ENCODE measurements at regions not wholly inside any gene's neighbourhood (a gene's known extent, or its start where the extent isn't known, plus 50 kb on each side); places are given as distances from the start of the nearest gene placed in this dataset.

GRCh38 chr1:57798543-57798942 lies 374.7 kb upstream of the DAB1 start (continued):
- no peak for TF ChIP-seq ZMIZ1 (IDR thresholded peaks at IDR 0.05; ENCODE audit: low read depth in 2 of 2, low read length in 2 of 2)

GRCh38 chr1:57797084-57797483 lies 373.2 kb upstream of the DAB1 start:
- Histone ChIP-seq H3K9ac (ENCODE audit: insufficient read depth in 1 of 2, low read depth in 2 of 2, low read length in 2 of 2) (no peak overlapping the region), H3K9me1 (ENCODE audit: control insufficient read depth, insufficient read depth, low read length) (no peaks in the 10 kb centered on the region), H4K20me1 (replicated peaks; ENCODE audit: control insufficient read depth, insufficient read depth, low read length) (no peaks in the 10 kb centered on the region), H3K36me3 (ENCODE audit: control insufficient read depth, insufficient read depth, low read length) (no peaks in the 10 kb centered on the region), H3K4me2 (ENCODE audit: insufficient read depth, low read length) (no peak overlapping the region), H3K27me3 (ENCODE audit: control insufficient read depth in 2 of 2, insufficient read depth in 2 of 2, low read length in 2 of 2) (no peaks in the 10 kb centered on the region), H3K27ac (ENCODE audit: extremely low read depth, low read depth, low read length) (no peak overlapping the region), H3K9me3 (replicated peaks; ENCODE audit: control insufficient read depth, insufficient read depth, low read depth, low read length) (no peaks in the 10 kb centered on the region), H2AFZ (ENCODE audit: low read depth, low read length) (no peak overlapping the region), H3K4me3 (no peak overlapping the region), H3K79me2 (ENCODE audit: control insufficient read depth, insufficient read depth, low read length) (no peaks in the 10 kb centered on the region), H3K4me1 (replicated peaks in 1 of 2; ENCODE audit: control insufficient read depth in 2 of 2, insufficient read depth in 2 of 2, low read length in 2 of 2) (no peaks in the 10 kb centered on the region; a peak in 1 of 5 replicates)
- FAIRE-seq (no peak), DNase-seq (ENCODE audit: extremely low read depth in 1 of 4, low spot score in 3 of 4) (no peak), ATAC-seq (no peak)
- intact Hi-C loops (cut with micrococcal nuclease) (no loop called here), in situ Hi-C loops (cut with MboI) (no loop called here)
- ChIA-PET CTCF (ENCODE audit: low intra/inter-chr PET ratio) (no interaction called here), POLR2A (no interaction called here)
- 0% methylated on average over 3 of the region's 3 CpGs for WGBS (ENCODE audit: insufficient coverage, low coverage, missing lambda C conversion rate)
- BruUV-seq (replicated peaks), result no TSS peak
- TF ChIP-seq TRIM24 (IDR thresholded peaks at IDR 0.05) (no peak), MCM5 (IDR thresholded peaks at IDR 0.05; ENCODE audit: low read depth) (no peak), SMC3 (conservative IDR thresholded peaks at IDR 0.05; ENCODE audit: insufficient read depth, low read depth, low read length) (no peak), ZNF217 (CRISPR knock-in tag; IDR thresholded peaks at IDR 0.05) (no peak), SLC30A9 (CRISPR knock-in tag; IDR thresholded peaks at IDR 0.05) (no peak), WHSC1 (IDR thresholded peaks at IDR 0.05; ENCODE audit: low read length) (no peak), DDX20 (tag; IDR thresholded peaks at IDR 0.05; ENCODE audit: low read depth) (no peak), HBP1 (CRISPR knock-in tag; IDR thresholded peaks at IDR 0.05) (no peak), SIN3B (IDR thresholded peaks at IDR 0.05; ENCODE audit: low read depth) (no peak)

Data from K562 (cell line).